Activated naive CD8-positive, alpha-beta T cell treated with anti-CD3 and anti-CD28 coated beads, Interleukin-2, amount 10 ng/mL, durations not matched to agents 7 days and 5 days (primary cell): ENCODE measurements at regions not wholly inside any gene's neighbourhood (a gene's known extent, or its start where the extent isn't known, plus 50 kb on each side); places are given as distances from the start of the nearest gene placed in this dataset.

Source experiments
- ATAC-seq: fragments of 150-1000 bp; cut with Tn5 transposase; one replicate; pipeline ENCODE4 v1.10.0; 2021; ENCODE audit warnings: low read depth, moderate library complexity
- POLR2A ChIA-PET: fragments of 350-600 bp; sonication (Branson Sonifier 250); formaldehyde crosslinking; loops from one replicate; lab custom pipeline; 2021; ENCODE audit warnings: antibody characterized with exemption; lab: Charles Lee
- DNase-seq: peaks from one replicate; pipeline ENCODE4 v3.0.0; 2021
- H3K27ac Mint-ChIP-seq: one replicate; pipeline ENCODE4 v1.8.0; 2022; ENCODE audit warnings: mild to moderate bottlenecking, mixed read lengths
- H3K27me3 Mint-ChIP-seq: one replicate; pipeline ENCODE4 v1.8.0; 2022; ENCODE audit warnings: mild to moderate bottlenecking, moderate library complexity, mixed read lengths
- H3K36me3 Mint-ChIP-seq: one replicate; pipeline ENCODE4 v1.8.0; 2021; ENCODE audit warnings: mild to moderate bottlenecking, mixed read lengths
- H3K4me1 Mint-ChIP-seq: one replicate; pipeline ENCODE4 v1.8.0; 2021; ENCODE audit warnings: mixed read lengths
- H3K4me3 Mint-ChIP-seq: one replicate; pipeline ENCODE4 v1.8.0; 2022; ENCODE audit warnings: mild to moderate bottlenecking, moderate library complexity, mixed read lengths
- H3K9me3 Mint-ChIP-seq: one replicate; pipeline ENCODE4 v1.8.0; 2021; ENCODE audit warnings: mixed read lengths

DNA sequence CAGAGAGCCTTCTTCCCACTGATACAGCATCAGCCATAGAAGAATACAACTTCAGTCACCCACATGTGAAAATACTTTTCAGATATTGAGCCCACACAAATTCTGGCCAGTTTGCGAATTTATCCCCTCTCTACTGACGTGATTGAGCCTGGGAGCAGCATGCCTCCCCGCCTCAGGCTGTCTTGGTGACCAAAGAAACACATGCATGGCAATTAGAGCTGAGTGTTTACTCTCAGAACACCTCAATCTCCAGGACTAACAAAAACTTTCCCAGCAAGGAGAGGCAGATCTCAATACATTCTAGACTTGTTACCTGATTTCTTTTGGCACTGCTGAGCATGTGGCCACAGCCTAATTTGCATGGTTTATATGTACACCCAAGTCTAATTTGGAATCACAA lies 122.5 kb downstream of the TMEM26 start:
- no peak overlapping the region for H3K27ac Mint-ChIP-seq
- peaks cover 3% of the 10 kb centered on the region for H3K9me3 Mint-ChIP-seq
- POLR2A ChIA-PET, result no interaction called here
- H3K27me3 Mint-ChIP-seq, result no peaks in the 10 kb centered on the region
- H3K36me3 Mint-ChIP-seq, result no peaks in the 10 kb centered on the region
- no peak for ATAC-seq
- DNase-seq, result no peak
- H3K4me1 Mint-ChIP-seq, result no peaks in the 10 kb centered on the region
- no peak overlapping the region for H3K4me3 Mint-ChIP-seq

DNA sequence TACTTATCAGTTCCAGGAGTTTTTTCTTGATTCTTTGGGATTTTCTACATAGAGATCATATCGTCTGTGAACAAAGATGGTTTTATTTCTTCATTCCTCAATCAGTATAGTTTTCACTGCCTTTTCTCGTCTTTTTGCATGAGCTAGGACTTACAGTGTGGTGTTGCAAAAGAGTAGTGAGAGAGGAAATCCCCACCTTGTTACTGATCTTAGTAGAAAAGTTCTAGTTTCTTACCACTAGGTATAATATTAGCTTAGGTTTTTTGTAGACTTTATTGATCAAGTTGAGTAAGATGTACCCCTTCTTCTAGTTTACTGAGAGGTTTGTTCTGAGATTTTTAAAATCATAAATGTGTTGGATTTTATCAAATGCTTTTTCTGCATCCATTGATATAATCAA lies 123.3 kb downstream of the TMEM26 start:
- H3K4me3 Mint-ChIP-seq, result no peak overlapping the region
- peaks cover 5% of the 10 kb centered on the region for H3K27me3 Mint-ChIP-seq
- no peaks in the 10 kb centered on the region for H3K36me3 Mint-ChIP-seq
- DNase-seq (no peak), ATAC-seq (no peak)
- peaks cover 3% of the 10 kb centered on the region for H3K9me3 Mint-ChIP-seq
- no peaks in the 10 kb centered on the region for H3K4me1 Mint-ChIP-seq
- no peak overlapping the region for H3K27ac Mint-ChIP-seq
- POLR2A ChIA-PET, result no interaction called here

DNA sequence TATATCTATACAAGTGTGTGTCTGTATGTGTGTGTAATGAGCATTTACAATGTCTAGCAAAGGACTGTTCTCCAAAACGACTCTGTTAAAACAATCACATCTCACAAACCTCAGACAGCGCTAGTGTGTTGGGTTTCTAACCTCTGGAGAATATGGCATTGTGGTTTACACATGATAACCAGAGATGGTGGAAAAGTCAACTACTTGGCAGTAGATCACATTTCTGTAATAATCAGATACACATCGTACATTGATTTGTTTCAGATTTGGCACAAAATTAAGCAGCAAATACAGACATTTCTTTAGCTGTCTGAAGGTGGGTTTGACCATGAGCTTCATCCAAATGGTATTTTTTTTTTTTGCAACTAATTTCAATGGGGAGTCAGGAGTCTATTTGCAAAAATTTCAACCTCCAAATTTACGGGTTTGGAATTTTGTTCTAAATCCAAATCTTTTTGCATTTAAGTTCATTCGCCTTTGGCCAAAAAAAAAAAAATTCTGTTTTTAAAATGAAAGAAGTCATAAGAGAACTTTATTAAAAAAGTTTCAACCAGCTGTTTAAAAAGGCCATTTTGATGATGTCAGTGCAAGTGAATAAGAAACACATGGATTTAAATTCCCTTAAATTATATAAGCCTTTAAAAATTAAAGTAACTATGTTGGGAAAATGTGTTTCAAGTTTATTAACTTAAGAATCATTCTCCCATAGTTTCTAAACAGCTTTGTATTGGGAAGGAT lies 127.8 kb downstream of the TMEM26 start:
- POLR2A ChIA-PET, result interaction anchor here (1.1 kb wide), 1 partner anchor 11 kb away, joined by 3 read pairs; no protein-coding TSS in a partner anchor
- Mint-ChIP-seq H3K4me3 (no peak overlapping the region), H3K36me3 (no peaks in the 10 kb centered on the region), H3K9me3 (peaks cover 3% of the 10 kb centered on the region), H3K27me3 (peaks cover 14% of the 10 kb centered on the region), H3K4me1 (no peaks in the 10 kb centered on the region), H3K27ac (no peak overlapping the region)
- ATAC-seq (no peak), DNase-seq (no peak)

DNA sequence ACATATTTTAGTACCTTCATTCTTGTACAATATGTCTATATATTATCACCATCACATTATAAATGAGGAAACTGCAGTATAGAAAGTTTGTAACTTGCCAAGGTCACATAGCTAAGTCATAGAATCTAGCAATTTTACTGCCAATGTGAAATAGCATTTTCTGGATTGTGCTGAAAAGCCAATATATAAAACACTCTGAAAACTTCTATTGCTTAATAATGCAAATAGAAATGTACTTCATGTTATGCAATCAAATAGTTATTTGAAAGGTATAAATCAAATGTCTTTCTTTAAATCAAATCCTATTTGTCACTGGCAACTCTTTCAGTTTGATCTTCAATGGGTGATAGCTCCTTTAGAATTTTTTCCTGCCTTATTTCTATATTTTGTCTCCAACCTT lies 129.5 kb downstream of the TMEM26 start:
- no peaks in the 10 kb centered on the region for H3K4me1 Mint-ChIP-seq
- POLR2A ChIA-PET, result no interaction called here
- H3K4me3 Mint-ChIP-seq, result no peak overlapping the region
- H3K27ac Mint-ChIP-seq, result no peak overlapping the region
- ATAC-seq (no peak), DNase-seq (no peak)
- peaks cover 14% of the 10 kb centered on the region for H3K27me3 Mint-ChIP-seq
- no peaks in the 10 kb centered on the region for H3K36me3 Mint-ChIP-seq
- H3K9me3 Mint-ChIP-seq, result peaks cover 2% of the 10 kb centered on the region

DNA sequence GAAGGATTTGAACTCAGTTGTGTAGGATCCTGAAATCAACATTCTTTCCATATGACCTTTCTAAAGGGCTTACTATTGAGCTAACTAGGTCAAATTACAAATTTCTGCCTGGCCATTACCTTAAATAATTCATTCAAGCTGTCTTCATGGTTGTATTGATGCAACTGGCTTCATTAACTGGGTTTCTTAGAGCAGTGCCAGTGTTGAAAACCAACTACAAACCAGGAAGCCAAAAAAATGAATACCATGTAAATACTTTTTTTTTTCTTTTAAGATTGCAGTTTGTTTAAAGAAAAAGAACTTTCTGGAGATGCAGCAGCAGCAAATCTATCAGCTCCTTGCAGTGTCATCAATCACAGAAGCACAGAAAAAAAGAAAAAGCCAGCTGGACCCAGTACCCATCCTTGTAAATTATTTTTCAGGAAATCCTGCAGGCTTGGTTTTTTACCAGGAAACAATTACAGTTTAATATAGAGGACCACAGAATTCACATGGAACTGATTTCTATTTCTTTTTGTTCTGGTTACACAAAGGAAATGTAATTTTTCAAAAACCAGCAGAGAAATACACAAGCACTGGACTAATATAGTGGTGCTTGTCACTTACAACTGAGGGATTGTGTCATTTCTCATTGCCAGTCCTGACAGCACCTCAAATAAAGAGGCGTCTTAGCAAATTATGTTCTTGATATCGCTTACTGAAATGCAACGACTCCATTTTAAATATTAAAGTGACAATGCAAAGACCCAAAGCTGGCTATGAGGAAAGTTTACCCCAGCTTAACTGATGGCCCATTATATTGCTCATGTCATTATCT lies 131.9 kb downstream of the TMEM26 start:
- H3K4me3 Mint-ChIP-seq, result no peak overlapping the region
- H3K36me3 Mint-ChIP-seq, result no peaks in the 10 kb centered on the region
- no peaks in the 10 kb centered on the region for H3K4me1 Mint-ChIP-seq
- H3K27me3 Mint-ChIP-seq, result peaks cover 14% of the 10 kb centered on the region
- no peak overlapping the region for H3K27ac Mint-ChIP-seq
- H3K9me3 Mint-ChIP-seq, result no peaks in the 10 kb centered on the region
- ATAC-seq (no peak), DNase-seq (no peak)
- POLR2A ChIA-PET, result no interaction called here

DNA sequence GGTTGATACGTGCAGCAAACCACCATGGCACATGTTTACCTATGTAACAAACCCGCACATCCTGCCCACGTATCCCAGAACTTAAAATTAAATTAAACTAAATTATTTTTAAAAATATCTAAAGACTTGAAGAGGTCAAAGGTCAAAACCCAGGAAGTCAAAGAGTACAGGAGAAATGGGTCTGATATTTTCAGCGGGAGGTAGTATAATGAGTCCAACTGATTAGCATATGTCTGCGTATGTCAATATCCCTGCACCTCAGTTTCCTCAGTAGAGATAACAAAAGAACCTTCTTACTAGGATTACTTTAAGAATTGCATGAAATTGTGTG lies 133.0 kb downstream of the TMEM26 start:
- ATAC-seq (no peak), DNase-seq (no peak)
- Mint-ChIP-seq H3K27ac (no peak overlapping the region), H3K4me1 (no peaks in the 10 kb centered on the region), H3K4me3 (no peak overlapping the region), H3K36me3 (no peaks in the 10 kb centered on the region), H3K27me3 (peaks cover 13% of the 10 kb centered on the region), H3K9me3 (peaks cover 2% of the 10 kb centered on the region)
- POLR2A ChIA-PET, result no interaction called here

DNA sequence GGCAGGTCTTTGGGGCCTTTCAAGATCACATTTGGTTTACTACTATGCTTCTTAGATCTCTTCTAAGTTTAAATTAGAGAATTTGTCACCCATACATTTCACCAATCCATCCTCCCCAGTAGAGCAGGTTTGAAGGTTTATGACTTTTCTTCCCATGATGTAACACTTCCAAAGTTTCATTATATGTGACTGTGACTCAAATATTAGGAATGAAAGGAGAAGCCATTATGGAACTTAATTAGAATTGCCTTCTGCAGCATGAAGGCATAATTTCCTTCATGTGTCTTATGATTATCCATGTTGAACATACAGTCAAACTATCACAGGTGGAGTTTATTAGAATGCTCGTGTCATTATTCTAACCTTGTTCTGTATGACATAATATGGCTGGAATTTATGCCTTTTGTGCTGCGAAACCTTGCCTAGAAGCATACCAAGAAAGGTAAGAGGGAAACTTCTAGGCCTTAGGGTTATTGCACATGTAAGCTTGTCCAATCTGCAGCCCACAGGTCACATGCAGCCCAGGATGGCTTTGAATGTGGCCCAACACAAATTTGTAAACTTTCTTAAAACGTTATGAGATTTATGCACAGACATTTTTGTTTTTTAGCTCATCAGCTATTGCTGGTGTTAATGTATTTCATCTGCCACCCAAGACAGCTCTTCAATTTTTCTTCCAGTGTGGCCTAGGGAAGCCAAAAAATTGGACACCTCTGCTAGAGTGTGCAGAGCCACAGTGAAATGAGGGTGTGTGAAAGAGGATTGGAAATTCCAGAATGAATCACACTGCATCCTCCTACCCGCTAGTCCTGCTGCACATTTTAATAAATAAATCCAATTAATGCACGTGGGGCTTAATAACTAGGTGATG lies 133.6 kb downstream of the TMEM26 start:
- Mint-ChIP-seq H3K27ac (no peak overlapping the region), H3K27me3 (peaks cover 7% of the 10 kb centered on the region), H3K36me3 (no peaks in the 10 kb centered on the region), H3K4me3 (no peak overlapping the region), H3K9me3 (peaks cover 2% of the 10 kb centered on the region), H3K4me1 (no peaks in the 10 kb centered on the region)
- POLR2A ChIA-PET, result no interaction called here
- DNase-seq (no peak), ATAC-seq (no peak)

DNA sequence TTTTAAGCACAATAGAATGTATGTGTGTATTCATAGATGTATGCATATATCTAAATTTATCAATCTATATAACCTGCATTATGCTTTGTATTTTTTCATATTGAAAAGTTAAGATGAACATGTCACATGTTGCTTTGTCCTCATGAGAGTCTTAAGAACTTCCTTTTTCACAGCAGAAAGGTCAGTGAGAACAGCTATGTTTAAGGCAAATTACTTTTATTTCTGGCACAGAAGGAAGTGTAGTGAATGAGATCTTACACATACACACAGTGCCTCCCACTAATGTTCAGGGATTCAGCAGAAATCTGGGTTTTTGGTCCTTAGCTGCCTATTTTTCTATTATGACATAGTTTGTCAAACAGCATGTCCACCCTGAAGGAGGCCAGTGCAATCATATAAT lies 134.8 kb downstream of the TMEM26 start:
- Mint-ChIP-seq H3K36me3 (peaks cover 4% of the 10 kb centered on the region), H3K27ac (no peak overlapping the region), H3K4me3 (no peak overlapping the region), H3K9me3 (peaks cover 2% of the 10 kb centered on the region), H3K4me1 (peaks cover 8% of the 10 kb centered on the region), H3K27me3 (peaks cover 4% of the 10 kb centered on the region)
- no peak for ATAC-seq
- DNase-seq, result no peak
- POLR2A ChIA-PET, result no interaction called here

DNA sequence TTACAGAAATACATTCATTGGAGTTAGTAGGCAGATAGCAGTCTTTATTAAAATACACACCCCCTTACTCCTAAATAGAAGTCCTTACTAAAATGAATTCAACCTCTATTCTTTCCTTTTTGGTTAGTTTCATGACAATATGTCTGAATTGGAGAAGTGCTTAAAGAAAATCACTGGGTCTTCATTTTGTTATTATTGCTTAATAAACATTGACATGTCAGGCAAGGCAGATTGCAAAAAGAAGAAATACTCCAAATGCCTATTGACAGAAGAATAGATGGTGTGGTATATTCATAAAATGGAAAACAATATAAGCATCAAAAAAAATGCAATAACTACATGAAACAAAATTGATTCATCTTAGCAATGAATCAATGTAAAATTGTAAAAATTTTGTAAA lies 135.5 kb downstream of the TMEM26 start:
- DNase-seq (no peak), ATAC-seq (no peak)
- peaks cover 5% of the 10 kb centered on the region for H3K36me3 Mint-ChIP-seq
- peaks cover 11% of the 10 kb centered on the region for H3K4me1 Mint-ChIP-seq
- POLR2A ChIA-PET, result no interaction called here
- peaks cover 3% of the 10 kb centered on the region for H3K27me3 Mint-ChIP-seq
- no peak overlapping the region for H3K27ac Mint-ChIP-seq
- no peak overlapping the region for H3K4me3 Mint-ChIP-seq
- peaks cover 2% of the 10 kb centered on the region for H3K9me3 Mint-ChIP-seq

DNA sequence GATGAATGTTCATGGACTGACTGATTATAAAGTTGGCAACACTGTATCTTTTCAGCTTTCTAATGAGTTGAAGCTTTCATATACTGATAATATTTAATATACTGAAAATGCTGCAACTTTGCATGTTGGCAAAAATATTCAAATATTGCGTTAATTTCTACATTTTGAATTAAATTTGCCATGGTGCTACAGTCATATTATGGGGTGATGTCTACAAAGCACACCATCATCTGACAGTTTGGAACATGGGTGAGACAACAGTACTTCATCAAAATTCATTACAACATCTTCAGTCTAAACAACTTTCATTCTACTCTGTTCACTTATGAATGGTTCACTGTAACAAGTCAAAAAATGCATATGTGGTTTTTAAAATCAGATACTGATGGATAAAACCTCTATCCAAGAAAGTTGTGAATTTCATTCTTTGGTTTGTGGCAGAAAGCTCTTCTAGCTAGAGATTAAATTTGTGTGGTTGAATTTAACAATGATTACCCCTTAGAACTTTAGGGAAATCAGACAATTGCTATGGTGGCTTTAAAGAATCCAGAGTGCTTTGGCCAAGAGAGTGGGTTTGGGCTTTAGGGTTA lies 136.4 kb downstream of the TMEM26 start:
- H3K27ac Mint-ChIP-seq, result no peak overlapping the region
- H3K4me3 Mint-ChIP-seq, result no peak overlapping the region
- H3K4me1 Mint-ChIP-seq, result peaks cover 11% of the 10 kb centered on the region
- DNase-seq (no peak), ATAC-seq (no peak)
- peaks cover 2% of the 10 kb centered on the region for H3K9me3 Mint-ChIP-seq
- POLR2A ChIA-PET, result no interaction called here
- H3K36me3 Mint-ChIP-seq, result peaks cover 5% of the 10 kb centered on the region
- peaks cover 3% of the 10 kb centered on the region for H3K27me3 Mint-ChIP-seq

DNA sequence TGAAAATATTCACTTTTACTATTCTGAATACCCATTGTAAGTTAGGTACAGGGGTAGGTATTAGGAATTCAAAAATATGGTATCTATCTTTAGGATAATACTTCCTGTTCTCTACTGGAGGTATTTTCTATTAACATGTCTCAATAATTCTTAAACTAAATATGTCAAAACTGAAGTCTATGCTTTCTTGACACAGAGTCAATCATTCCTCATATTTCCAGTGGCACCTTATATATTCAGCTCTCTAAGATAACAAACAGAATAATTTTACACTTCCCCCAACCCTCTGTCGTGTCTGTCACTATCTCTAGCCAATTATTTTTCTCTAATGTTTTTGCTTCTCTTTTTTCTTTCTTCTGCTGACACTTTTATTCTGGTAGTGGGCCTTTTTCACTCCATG lies 138.9 kb downstream of the TMEM26 start:
- POLR2A ChIA-PET, result interaction anchor here (1.3 kb wide), 1 partner anchor 11 kb away, joined by 3 read pairs; no protein-coding TSS in a partner anchor
- peak overlapping the region; percentile 2 for H3K27ac Mint-ChIP-seq
- H3K4me1 Mint-ChIP-seq, result peaks cover 11% of the 10 kb centered on the region
- H3K4me3 Mint-ChIP-seq, result no peak overlapping the region
- peaks cover 9% of the 10 kb centered on the region for H3K27me3 Mint-ChIP-seq
- H3K36me3 Mint-ChIP-seq, result peaks cover 5% of the 10 kb centered on the region
- no peak for ATAC-seq
- DNase-seq, result no peak
- H3K9me3 Mint-ChIP-seq, result peaks cover 2% of the 10 kb centered on the region

DNA sequence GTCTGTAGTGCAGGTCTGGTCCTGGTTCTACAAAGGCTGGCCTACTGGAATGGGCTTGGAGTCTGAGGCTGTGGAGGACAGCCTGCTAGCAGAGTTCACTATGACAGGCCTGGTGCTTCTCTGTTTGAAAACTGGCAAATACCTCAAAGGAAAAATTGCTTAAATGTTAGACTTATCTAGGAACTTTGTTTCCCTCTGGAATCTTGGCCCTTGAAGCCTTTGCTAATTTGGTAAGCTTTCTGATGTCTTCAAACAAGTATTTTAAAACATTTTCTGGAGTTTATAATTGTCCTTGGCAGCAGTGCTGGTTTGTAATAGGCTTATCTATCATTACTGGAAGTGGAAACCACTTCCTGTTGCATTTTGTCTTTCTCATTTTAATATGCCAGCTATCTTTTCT lies 139.7 kb downstream of the TMEM26 start:
- ATAC-seq (no peak), DNase-seq (no peak)
- peaks cover 4% of the 10 kb centered on the region for H3K9me3 Mint-ChIP-seq
- H3K4me3 Mint-ChIP-seq, result peak overlapping the region; percentile 59
- peak overlapping the region; percentile 65 for H3K27ac Mint-ChIP-seq
- H3K4me1 Mint-ChIP-seq, result peaks cover 11% of the 10 kb centered on the region
- H3K27me3 Mint-ChIP-seq, result peaks cover 9% of the 10 kb centered on the region
- POLR2A ChIA-PET, result interaction anchor here (1.3 kb wide), 1 partner anchor 11 kb away, joined by 3 read pairs; no protein-coding TSS in a partner anchor
- H3K36me3 Mint-ChIP-seq, result peaks cover 5% of the 10 kb centered on the region

DNA sequence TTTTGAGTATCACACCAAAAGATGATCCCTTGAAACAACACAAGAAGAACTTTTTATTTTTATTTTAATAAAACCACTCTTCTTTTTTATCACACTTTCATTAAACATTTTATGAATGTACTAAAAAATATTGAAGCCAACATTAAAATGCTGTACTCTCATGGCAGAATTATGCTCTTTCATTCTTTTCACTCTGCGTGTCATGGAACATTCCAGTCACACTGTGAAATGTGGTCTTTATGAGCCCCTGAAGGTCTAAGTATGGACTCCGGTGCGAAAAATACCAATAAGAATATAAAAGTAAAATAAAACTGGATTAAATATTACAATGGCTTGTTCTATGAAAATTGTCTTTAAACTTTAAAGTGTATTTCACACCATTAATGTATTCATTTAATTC lies 148.4 kb downstream of the TMEM26 start:
- POLR2A ChIA-PET, result no interaction called here
- no peaks in the 10 kb centered on the region for H3K36me3 Mint-ChIP-seq
- DNase-seq, result no peak
- no peak overlapping the region for H3K27ac Mint-ChIP-seq
- no peak for ATAC-seq
- no peak overlapping the region for H3K4me3 Mint-ChIP-seq
- peaks cover 2% of the 10 kb centered on the region for H3K9me3 Mint-ChIP-seq
- peaks cover 19% of the 10 kb centered on the region for H3K27me3 Mint-ChIP-seq
- H3K4me1 Mint-ChIP-seq, result no peaks in the 10 kb centered on the region
